ENCODE measurements at regions not wholly inside any gene's neighbourhood (a gene's known extent, or its start where the extent isn't known, plus 50 kb on each side); places are given as distances from the start of the nearest gene placed in this dataset.

DNA sequence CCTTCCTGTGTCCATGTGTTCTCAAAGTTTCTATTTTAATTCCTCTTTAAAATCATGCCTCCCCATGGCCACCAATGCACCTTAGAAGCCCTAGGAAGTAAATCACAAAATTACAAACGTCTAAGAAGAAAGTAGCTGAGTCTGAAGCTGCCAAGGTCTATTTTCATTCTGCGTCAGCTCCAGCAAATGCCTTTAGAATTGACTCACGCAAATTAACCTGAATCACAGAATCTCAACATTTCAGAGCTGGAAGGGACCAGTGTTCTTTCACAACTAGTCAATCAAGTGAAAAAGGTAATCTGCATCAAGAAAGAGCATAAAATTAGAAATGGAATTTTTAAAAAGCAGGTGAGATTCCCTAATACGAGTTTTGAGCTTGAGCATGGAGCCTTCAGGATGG is 1017.6 kb downstream of the SORCS3 start:
- intact Hi-C loops (cut with DNase I), result no loop called here
- DNase-seq, result peak in 11 of 42 donors; percentile 2 to 46 (median 20)

DNA sequence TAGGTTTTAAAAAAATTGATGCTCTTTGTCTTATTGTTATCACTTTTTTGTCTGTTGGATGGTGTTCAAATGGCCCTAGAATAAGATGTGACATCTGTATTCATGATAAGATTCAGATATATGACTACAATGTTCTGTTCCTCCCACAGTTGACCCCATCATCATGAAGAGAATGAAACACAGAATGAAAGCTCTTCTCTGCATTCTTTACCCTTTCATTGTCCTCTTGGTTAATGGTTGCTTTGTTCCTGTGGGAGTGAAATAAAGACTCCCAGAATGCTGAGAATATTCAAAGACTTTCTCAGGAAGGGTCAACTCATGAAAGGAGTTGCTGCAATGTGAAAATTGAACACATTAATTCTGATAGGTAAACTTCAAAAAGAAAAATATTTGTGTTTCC is 1015.8 kb downstream of the SORCS3 start:
- intact Hi-C loops (cut with DNase I), result no loop called here
- DNase-seq, result no peak

DNA sequence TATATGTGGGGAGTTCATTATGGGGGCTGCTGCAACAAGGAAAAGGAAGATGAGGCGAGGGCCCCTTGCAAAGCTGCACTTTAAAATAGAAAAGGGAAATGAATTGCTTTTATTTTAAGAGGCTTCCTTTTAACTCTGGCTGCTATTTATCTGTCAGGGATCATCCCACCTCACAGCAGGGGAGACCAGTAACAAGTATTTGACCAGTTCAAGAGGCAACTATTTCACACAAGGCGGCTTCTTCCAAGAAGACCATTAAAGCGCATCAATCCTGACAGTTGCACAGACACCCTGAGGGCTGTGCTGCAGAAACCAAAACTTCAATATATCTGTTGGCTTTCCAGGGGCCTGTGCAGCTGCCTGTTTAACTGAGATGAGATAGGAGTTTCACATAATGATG is 1009.2 kb downstream of the SORCS3 start:
- intact Hi-C loops (cut with DNase I), result no loop called here
- DNase-seq, result no peak

DNA sequence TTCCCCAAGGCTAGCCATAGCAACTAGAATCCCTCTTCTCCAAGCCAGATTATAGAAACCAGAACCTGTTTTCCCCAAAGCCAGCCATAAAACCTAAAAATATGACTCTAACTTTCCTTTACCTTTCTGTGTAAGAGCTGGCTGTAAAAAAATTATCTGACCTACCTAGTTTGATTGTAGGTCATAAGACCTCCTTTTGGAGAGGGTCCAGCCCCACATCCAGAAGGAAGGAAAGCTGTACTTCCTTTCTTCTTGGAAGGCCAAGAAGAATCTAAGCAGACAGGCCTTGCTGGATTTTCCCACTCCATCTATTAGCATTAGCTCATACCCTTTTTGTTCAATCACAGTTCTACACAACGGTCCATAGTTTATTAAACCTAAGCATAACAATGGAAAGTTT is 1006.3 kb downstream of the SORCS3 start:
- intact Hi-C loops (cut with DNase I), result no loop called here
- DNase-seq, result no peak

DNA sequence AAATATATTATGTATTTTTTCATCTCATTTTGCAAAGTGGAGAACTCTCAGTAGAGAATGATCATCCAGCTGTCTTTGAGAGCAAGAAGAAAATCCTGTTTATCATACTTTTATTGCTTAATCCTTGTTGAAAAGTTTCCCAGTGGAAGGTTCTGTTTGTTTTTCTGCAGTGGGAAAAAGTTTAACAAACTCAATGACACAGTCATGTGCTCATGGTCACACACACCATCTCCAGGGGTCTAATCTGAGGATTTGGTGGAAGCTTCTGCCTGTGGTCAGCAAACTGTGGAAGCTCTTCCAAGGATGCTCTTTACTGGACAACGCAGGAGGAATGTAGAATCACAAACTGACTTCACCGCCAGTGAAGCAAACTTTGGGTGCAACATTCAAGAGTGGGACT is 1003.9 kb downstream of the SORCS3 start:
- no peak for DNase-seq
- intact Hi-C loops (cut with DNase I), result no loop called here

DNA sequence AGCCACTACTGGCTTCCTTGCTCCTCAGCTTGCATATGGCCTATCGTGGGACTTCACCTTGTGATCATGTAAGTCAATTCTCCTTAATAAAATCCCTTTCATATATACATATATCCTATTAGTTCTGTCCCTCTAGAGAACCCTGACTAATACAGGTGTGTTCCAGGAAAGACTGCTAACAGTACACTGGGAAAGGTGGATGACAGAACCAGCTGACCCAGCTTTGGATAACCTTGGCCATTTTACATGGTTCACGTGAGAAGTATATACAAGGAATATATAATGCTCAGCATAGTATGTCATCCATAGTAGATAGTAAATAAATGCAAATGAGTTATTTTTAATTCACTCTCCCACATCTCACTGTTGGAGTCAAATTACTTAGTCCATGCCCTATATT is 1003.5 kb downstream of the SORCS3 start:
- no peak for DNase-seq
- intact Hi-C loops (cut with DNase I), result no loop called here

DNA sequence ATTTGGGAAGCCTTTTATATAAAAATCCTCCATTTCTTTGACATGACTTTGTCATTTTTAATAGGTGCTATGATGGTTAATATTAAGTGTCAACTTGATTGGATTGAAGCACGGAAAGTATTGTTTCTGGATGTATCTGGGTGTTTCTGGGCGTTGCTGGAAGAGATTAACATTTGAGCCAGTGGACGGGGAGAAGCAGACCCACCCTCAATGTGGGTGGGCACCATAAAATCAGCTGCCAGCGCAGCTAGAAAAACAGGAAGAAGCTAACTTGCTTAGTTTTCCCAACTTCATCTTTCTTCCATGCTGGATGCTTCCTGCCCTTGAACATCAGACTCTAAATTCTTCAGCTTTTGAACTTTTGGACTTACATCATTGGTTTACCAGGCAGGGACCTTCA is 1003.0 kb downstream of the SORCS3 start:
- no peak for DNase-seq
- intact Hi-C loops (cut with DNase I), result no loop called here

DNA sequence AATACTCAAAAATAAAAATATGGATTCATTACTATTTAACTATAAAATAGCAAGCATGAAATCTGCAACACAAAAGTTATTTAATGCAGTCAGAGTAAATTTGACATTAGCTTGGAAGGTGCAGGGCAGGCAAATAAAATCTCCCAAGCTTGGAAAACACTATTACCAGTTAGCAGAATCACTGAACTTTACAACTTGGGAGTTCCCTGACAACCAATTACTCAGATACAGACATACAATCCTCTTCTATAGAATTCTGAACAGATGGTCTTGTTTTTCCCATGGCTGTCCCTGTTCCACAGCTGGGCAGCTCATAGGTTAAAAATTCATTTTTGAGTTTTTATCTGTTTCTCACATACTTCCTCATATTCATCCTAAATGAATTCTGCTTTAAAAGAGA is 1002.6 kb downstream of the SORCS3 start:
- no peak for DNase-seq
- intact Hi-C loops (cut with DNase I), result no loop called here

DNA sequence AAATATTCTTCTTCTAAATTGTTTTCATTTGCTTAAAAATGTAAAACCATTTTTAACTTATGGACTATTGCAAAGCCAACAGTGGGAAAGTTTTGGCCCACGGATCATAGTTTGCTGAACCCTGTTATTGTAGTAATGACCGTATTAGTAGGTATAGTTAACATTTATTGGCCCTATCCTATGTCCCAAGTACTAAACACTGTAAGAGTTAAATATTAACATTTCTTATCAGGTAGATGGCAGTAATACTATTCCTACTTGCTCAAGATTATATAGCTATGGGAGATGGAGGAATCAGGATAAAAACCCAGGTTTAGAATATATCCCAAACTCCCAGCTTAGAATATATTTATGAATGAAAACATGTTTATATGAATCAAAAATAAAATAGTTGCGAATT is 993.2 kb downstream of the SORCS3 start:
- no peak for DNase-seq
- intact Hi-C loops (cut with DNase I), result no loop called here

DNA sequence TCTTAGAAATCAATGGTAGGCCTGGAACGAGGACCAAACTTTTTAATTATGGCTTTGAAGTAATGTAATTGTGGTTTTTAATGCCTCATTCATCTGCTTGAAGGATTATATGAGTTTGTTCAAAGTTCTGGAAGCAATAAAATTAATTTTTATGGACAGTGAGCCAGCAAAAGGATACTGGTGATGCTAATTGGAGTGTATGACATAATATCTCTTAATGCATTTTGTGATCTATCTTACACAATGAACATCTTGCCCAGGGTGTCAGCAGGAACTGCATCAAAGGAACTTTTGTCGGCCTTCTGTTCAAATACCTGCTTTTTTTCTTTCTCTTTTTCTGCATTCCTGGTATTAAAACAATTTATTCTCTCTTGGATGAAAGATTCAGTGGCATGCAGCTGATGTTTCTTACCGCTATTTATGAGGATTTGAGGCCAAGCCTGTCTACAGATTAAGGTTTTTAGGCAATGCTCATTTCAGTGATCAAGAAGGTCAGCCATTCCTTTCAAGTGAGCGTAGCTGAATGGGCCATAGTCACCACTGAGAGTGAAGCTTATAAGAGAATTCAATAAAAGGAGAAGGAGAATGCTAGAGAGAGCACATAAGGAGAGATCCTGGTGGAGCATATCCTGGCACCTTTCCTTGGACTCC is 974.8 kb downstream of the SORCS3 start:
- no peak for DNase-seq
- intact Hi-C loops (cut with DNase I), result no loop called here

DNA sequence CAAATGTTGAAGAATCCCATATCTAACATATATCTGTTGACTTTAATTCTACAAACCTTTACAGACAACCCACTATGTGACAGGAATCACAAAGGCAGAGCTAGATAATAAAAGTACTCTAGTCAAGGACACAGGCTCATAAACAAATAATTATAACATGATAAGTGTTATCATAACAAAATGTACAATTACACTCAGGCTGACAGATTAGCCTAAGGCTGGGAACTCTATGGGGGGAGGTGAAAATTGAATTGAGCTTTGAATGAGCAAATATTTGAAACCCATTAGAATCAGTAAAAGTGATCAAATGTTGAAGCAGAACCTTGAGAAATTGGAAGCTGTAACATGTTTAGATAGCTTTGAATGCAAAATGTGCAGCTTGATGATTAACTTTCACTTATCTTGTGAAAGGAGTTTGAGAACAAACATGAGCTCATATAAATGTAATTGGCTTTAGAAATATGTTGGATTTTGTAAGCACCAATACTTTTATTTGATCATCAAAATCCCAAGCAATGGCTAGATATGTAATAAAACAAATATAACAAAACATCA is 970.2 kb downstream of the SORCS3 start:
- DNase-seq, result no peak
- intact Hi-C loops (cut with DNase I), result no loop called here

DNA sequence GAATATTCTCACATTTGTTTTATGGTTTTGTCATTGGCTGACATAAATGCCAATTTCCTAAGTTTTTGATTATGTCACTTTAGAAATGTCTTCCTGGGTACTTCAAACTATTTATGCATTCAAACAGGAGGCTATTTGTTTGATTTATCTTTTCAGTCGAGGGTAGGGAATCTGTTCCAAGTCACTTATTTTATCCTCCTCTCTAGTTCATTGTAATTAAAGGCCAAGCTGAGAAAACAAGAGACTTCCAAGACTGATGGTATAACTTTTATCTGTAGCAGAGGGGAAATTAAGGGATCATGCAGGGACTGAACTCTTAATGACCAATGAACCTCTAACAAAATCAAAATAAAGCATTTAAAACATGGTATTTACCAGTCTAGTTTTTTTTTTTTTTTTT is 968.4 kb downstream of the SORCS3 start:
- DNase-seq, result no peak
- intact Hi-C loops (cut with DNase I), result no loop called here

DNA sequence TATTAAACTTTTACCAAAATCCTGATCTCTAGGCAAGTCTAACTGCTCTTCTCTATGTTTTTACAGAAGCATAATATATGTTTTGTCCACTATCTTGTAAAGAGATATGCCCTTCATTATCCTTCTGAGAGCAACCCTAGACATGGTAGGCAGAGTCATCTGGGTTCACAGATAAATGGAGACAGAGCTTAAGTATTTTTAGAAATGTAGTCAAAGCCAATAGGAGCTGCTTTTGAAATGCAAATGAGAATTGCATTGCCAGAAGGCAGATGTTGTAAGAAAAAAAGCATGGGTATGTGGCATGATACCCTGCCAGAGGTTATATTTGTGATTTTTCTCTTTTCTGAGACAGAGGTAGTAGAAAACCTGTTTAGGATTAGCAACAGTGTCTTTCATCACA is 964.8 kb downstream of the SORCS3 start:
- intact Hi-C loops (cut with DNase I), result no loop called here
- no peak for DNase-seq

DNA sequence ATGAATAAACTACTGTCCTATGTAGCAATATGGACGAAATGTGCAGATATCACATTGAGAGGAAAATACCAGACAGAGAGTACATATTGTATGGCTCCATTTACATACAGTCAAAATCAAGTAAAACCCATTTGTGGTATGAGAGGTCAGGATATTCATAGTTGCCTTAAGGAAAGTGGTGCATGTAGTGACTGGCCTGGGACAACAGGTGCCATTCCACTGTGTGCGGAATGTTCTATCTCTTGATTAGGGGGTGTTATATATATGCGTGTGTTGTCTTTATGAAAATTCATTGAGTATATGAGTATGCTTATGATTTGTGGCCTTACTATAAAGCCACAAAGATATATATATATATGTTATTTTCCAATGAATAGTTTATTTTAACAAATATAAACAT is 964.0 kb downstream of the SORCS3 start:
- no peak for DNase-seq
- intact Hi-C loops (cut with DNase I), result no loop called here

DNA sequence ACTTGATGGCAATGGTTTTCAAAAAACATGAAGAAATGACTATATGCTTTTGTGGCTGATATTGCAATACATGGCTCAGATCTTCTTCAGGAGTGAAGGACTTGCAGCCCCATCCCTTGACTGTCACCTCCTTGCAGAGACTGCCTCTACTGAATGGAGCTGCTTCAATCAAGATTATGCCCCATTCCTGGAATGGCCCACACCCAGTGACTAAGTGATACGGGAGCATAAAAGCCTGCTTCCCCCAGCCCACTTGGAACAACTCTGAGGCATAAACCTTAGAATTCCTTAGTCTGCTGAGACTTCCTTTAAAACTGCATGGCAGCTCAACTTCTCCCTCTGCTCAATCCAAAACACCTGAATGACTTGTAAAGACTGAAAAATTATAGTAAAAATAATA is 957.1 kb downstream of the SORCS3 start:
- intact Hi-C loops (cut with DNase I), result no loop called here
- DNase-seq, result no peak

DNA sequence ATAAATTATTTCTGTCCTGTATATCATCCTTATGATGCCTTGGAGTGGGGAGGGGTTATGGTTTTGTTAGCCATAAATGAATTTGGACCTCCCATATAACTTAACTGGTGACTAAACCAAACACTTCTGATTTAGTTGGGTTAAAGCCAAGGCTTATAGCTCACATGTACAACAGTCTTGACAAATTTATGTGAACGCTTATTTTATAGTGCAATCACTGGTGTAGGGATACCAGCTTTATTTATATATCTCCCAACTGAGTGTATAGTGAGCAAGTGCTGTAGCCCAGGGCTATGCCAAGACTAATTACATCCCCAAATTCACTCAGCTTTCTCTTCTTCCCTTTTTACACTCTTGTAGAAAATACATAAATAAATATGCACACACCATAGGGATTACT is 956.2 kb downstream of the SORCS3 start:
- intact Hi-C loops (cut with DNase I), result no loop called here
- DNase-seq, result no peak

DNA sequence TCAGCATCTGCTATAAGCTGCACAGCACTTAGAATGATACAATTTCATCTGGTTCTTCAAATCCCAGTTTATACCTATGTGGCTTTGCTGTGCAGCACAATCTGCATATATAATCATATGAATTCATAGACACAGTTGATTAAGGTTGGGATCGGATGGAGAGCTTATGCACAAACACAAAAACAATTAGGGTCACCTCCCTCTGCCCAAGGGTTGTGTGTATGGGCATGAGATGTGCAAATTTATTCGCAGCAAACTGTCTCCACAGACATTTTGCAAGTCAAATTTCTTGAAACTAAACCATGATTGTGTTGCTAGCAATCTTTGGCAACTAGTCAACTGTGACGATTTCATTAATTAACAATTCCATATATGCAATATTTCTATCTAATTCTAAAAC is 955.7 kb downstream of the SORCS3 start:
- intact Hi-C loops (cut with DNase I), result no loop called here

DNA sequence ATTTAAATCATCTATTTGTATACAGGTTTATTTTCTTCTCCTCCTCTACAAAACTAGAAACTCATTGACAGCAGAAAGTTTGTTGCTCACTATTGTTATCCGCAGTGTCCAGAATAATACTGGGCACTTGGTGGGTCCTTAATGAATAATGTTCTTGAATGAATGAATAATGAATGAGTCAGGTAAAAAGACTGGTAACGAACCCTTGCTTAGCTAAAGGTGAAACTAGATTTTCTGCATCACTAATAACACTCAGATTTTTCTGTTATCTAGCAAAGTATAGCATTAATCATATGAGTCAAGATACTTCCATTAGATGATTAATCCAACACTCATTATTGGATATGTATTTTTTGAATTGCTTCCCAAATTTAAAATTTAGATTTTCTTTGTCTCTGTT is 953.2 kb downstream of the SORCS3 start:
- intact Hi-C loops (cut with DNase I), result no loop called here
- DNase-seq, result no peak

More for the DNA sequence above, 955.7 kb downstream of the SORCS3 start:
- no peak for DNase-seq

DNA sequence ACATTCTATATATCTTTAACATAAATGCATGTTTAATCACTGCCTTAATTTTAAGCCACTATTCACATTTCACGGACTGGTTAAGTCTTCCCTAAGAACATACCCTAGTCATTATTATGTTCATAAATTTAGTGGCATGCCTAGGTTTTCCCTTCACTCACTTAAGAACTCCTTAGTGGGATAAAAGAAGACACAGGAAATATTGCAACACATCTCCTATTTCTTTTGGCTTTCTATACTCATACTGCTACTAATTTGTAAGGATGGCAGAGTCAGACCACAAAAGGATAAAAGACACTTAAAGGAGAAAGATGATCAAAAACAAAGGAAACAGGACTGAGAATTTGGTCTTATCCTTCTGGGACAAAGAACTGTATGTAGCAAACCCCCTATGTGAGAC is 951.4 kb downstream of the SORCS3 start:
- DNase-seq, result no peak
- intact Hi-C loops (cut with DNase I), result no loop called here

DNA sequence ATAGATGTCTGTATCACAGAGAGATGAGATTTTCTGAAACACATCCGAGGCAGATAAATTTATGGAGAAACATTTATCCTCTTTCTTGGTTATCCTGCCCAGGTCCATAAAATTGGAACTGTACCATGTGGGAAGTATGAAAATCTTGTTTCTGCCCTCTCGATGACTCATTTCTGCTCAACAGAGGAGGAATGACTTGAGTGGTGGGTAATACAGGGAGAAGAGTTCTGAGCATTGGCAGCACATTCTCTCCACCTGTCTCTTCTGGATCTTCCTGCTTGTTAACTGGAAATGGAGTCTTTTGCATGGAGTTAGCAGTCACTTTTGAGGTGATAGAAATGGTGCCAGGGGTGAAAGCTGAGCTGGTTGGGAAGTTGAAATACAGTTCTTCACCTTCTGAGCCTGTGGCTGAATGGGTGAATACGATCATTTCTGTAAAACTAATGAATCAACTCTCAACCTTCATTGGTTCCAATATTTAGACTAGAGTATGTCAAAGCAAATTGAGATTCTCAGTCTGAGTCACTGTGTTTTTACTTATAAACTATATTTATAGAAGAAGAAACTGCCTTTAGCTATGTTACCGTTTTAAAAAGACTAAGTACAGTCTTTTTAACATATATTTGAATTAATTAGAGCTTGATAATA is 945.5 kb downstream of the SORCS3 start:
- intact Hi-C loops (cut with DNase I), result no loop called here
- no peak for DNase-seq

DNA sequence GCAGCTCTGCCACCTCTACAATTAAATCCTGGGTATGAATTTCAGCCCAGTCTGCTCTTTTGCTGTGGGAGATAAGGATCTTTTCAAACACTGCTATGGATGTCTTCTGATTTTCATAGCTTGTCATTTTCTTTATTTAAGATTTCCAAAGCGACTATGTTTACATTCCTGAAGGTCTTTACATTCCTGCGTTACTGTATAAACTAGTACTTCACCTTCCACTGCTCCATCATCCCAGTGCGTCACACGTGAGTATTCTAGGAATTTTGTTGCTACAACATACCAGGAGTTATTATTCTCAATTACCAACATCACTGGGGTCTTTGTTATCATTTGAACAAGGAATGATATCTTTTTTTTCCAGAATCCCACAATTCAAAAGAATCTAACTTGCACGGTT is 944.7 kb downstream of the SORCS3 start:
- no peak for DNase-seq
- intact Hi-C loops (cut with DNase I), result no loop called here

Data from head of caudate nucleus (tissue), 42 donors.